SK-N-SH (cell line): ENCODE measurements at regions not wholly inside any gene's neighbourhood (a gene's known extent, or its start where the extent isn't known, plus 50 kb on each side); places are given as distances from the start of the nearest gene placed in this dataset.
"Not testable (repeated sequence)": the region's sequence is repeated elsewhere in the genome, so short reads cannot be mapped to it uniquely, and the experiment has no call there.

ENCODE experiments used
- CTCF ChIA-PET: fragments of 300-600, 350-600 bp; formaldehyde crosslinking; extraction: SDS; loops from one replicate; lab custom pipeline; 2021; lab: Yijun Ruan, JAX
- POLR2A ChIA-PET: fragments of 350-600 bp; sonication (Branson Sonifier 250); formaldehyde crosslinking; extraction: SDS; loops from one replicate; lab custom pipeline; 2020; ENCODE audit warnings: antibody characterized with exemption, inconsistent platforms; lab: Yijun Ruan, JAX
- DNase-seq: peaks from one replicate; pipeline ENCODE4 v3.0.0; 2012
- H2AFZ ChIP-seq: fragments of 200-600 bp; sonication (generic); 2 replicates; pipeline ENCODE4 v1.8.1; 2016; ENCODE audit warnings: antibody characterized with exemption, mild to moderate bottlenecking, low read depth
- H3F3A ChIP-seq: fragments of 200-600 bp; sonication (generic); replicated peaks from 2 replicates; pipeline ENCODE3; 2016; ENCODE audit warnings: antibody characterized with exemption, mild to moderate bottlenecking; ENCODE audit not compliant: insufficient read depth
- H3K27ac ChIP-seq, 2 experiments: fragments of 200-500 bp in 1 of 2; fragments of 200-600 bp in 1 of 2; sonication (Bioruptor generic) in 1 of 2; sonication (generic), shearing (Covaris generic) in 1 of 2; 2 replicates each; pipeline versions ENCODE4 v1.5.1 to v1.6.1; 2014 to 2016; ENCODE audit warnings: low read depth in 2 of 2, inconsistent platforms in 1 of 2, low read length in 1 of 2, mild to moderate bottlenecking in 1 of 2, mixed read lengths in 1 of 2
- H3K27me3 ChIP-seq: fragments of 200-600 bp; sonication (generic), shearing (Covaris generic); 2 replicates; pipeline ENCODE4 v1.6.1; 2016; ENCODE audit warnings: mixed run types; ENCODE audit not compliant: insufficient read depth
- H3K36me3 ChIP-seq, 2 experiments: fragments of 200-500 bp in 1 of 2; fragments of 200-600 bp in 1 of 2; sonication (Bioruptor generic) in 1 of 2; sonication (generic) in 1 of 2; replicated peaks in 1 of 2; 2 replicates each; pipeline versions ENCODE3 to v1.5.1; 2014 to 2016; ENCODE audit warnings: low read length in 1 of 2, mild to moderate bottlenecking in 1 of 2; ENCODE audit not compliant: insufficient read depth in 2 of 2, control insufficient read depth in 1 of 2
- H3K4me1 ChIP-seq, 2 experiments: fragments of 200-500 bp in 1 of 2; fragments of 200-600 bp in 1 of 2; sonication (Bioruptor generic) in 1 of 2; sonication (generic), shearing (Covaris generic) in 1 of 2; 2 replicates each; pipeline versions ENCODE4 v1.5.1 to v1.6.1; 2014 to 2016; ENCODE audit warnings: low read depth in 1 of 2, low read length in 1 of 2, mixed run types in 1 of 2; ENCODE audit not compliant: insufficient read depth in 2 of 2, control insufficient read depth in 1 of 2
- H3K4me2 ChIP-seq: fragments of 200-600 bp; sonication (generic), shearing (Covaris generic); 2 replicates; pipeline ENCODE4 v1.6.1; 2017; ENCODE audit warnings: mixed run types
- H3K4me3 ChIP-seq, 2 experiments: fragments of 200-500 bp in 1 of 2; fragments of 200-600 bp in 1 of 2; sonication (Bioruptor generic) in 1 of 2; sonication (generic), shearing (Covaris generic) in 1 of 2; 2 replicates each; pipeline versions ENCODE4 v1.5.1 to v1.8.1; 2014 to 2016; ENCODE audit warnings: low read depth in 2 of 2, inconsistent platforms in 1 of 2, low read length in 1 of 2, mild to moderate bottlenecking in 1 of 2, mixed read lengths in 1 of 2, moderate library complexity in 1 of 2
- H3K79me2 ChIP-seq: fragments of 200-600 bp; sonication (generic); 2 replicates; pipeline ENCODE4 v1.8.1; 2017; ENCODE audit warnings: mild to moderate bottlenecking; ENCODE audit not compliant: insufficient read depth
- H3K9ac ChIP-seq: fragments of 200-600 bp; sonication (generic); 2 replicates; pipeline ENCODE4 v1.6.1; 2017; ENCODE audit warnings: mixed run types
- H3K9me2 ChIP-seq: fragments of 200-600 bp; sonication (generic); 2 replicates; pipeline ENCODE4 v1.6.1; 2017; ENCODE audit warnings: mixed run types
- H3K9me3 ChIP-seq: fragments of 200-600 bp; sonication (generic); 2 replicates; pipeline ENCODE4 v1.6.1; 2017; ENCODE audit warnings: mixed run types, mild to moderate bottlenecking, moderate library complexity
- H4K20me1 ChIP-seq: fragments of 200-600 bp; sonication (generic); 2 replicates; pipeline ENCODE4 v1.6.1; 2017; ENCODE audit warnings: mild to moderate bottlenecking, mixed run types; ENCODE audit not compliant: insufficient read depth
- CHD2 ChIP-seq: fragments of 150-350 bp; IDR thresholded peaks from 2 replicates; pipeline ENCODE4 v1.6.1; 2018; ENCODE audit warnings: low read length; ENCODE audit not compliant: partially characterized antibody
- ELF1 ChIP-seq: IDR thresholded peaks from 2 replicates; pipeline ENCODE4 v1.4.0; 2012
- EP300 ChIP-seq, 2 experiments: IDR thresholded peaks; 2 replicates each; pipeline versions ENCODE4 v1.4.0 to v1.6.1; 2012; ENCODE audit warnings: borderline replicate concordance in 1 of 2, low read depth in 1 of 2, low read length in 1 of 2
- FOXJ3 ChIP-seq: sonication (generic); formaldehyde crosslinking; IDR thresholded peaks from 2 replicates; pipeline ENCODE4 v1.5.1; 2020; ENCODE audit warnings: mild to moderate bottlenecking, missing genetic modification reagents
- GABPA ChIP-seq: IDR thresholded peaks from 2 replicates; pipeline ENCODE4 v1.4.0; 2012; ENCODE audit warnings: low read depth, mild to moderate bottlenecking
- IRF3 ChIP-seq: fragments of 150-350 bp; IDR thresholded peaks from 2 replicates; pipeline ENCODE4 v1.6.1; 2016; ENCODE audit warnings: mild to moderate bottlenecking, low read depth, low read length
- MAX ChIP-seq: IDR thresholded peaks from 2 replicates; pipeline ENCODE4 v1.4.0; 2012; ENCODE audit warnings: low read depth
- MEF2A ChIP-seq: IDR thresholded peaks from 2 replicates; pipeline ENCODE4 v1.4.0; 2012; ENCODE audit warnings: low read depth, borderline replicate concordance
- NFIC ChIP-seq: IDR thresholded peaks from 2 replicates; pipeline ENCODE4 v1.4.0; 2012; ENCODE audit warnings: borderline replicate concordance
- PBX3 ChIP-seq: IDR thresholded peaks from 2 replicates; pipeline ENCODE4; 2012
- REST ChIP-seq: IDR thresholded peaks from 2 replicates; pipeline ENCODE4 v1.6.1; 2012; ENCODE audit warnings: mild to moderate bottlenecking, low read depth, low read length, moderate library complexity
- RFX5 ChIP-seq: IDR thresholded peaks from 2 replicates; pipeline ENCODE4 v1.6.1; 2012; ENCODE audit warnings: mild to moderate bottlenecking, improper control_type of control experiment, low read length
- SIN3A ChIP-seq: IDR thresholded peaks from 2 replicates; pipeline ENCODE4 v1.6.1; 2012; ENCODE audit warnings: low read depth, mild to moderate bottlenecking, low read length, moderate library complexity, borderline replicate concordance
- USF1 ChIP-seq: IDR thresholded peaks from 2 replicates; pipeline ENCODE4 v1.4.0; 2012; ENCODE audit warnings: low read depth, borderline replicate concordance
- USF2 ChIP-seq: fragments of 150-350 bp; IDR thresholded peaks from 2 replicates; pipeline ENCODE4 v1.6.1; 2017; ENCODE audit warnings: antibody characterized with exemption, low read length, low read depth, borderline replicate concordance
- YY1 ChIP-seq: IDR thresholded peaks from 2 replicates; pipeline ENCODE4 v1.4.0; 2012; ENCODE audit warnings: low read depth, mild to moderate bottlenecking
- ZBTB33 ChIP-seq: IDR thresholded peaks from 2 replicates; pipeline ENCODE4 v1.4.0; 2012; ENCODE audit warnings: low read depth, borderline replicate concordance
- WGBS: methylation state at CpG from one replicate; pipeline ENCODE4 v1.1.6; 2017; ENCODE audit warnings: low lambda C conversion rate; 5-methylcytosine and 5-hydroxymethylcytosine counted together

GRCh38 chr4:34335556-34335955 is 1908.8 kb downstream of the ARAP2 start:
- POLR2A ChIA-PET, H3K9me2 ChIP-seq: not testable (repeated sequence)
- WGBS, result 73% methylated on average over 6 of the region's 22 CpGs

GRCh38 chr4:34362654-34363053 is 1881.7 kb downstream of the ARAP2 start:
- ChIA-PET CTCF (no interaction called here), POLR2A (no interaction called here)
- H3K4me2 ChIP-seq, result no peak overlapping the region
- DNase-seq, result peak; percentile 1
- no peak overlapping the region for H3K27ac ChIP-seq
- H4K20me1 ChIP-seq, result no peaks in the 10 kb centered on the region
- no peaks in the 10 kb centered on the region for H3K36me3 ChIP-seq
- H3K4me1 ChIP-seq, result no peaks in the 10 kb centered on the region
- no peak overlapping the region for H2AFZ ChIP-seq
- H3K27me3 ChIP-seq, result no peaks in the 10 kb centered on the region
- H3K9me3 ChIP-seq, result no peaks in the 10 kb centered on the region
- no peaks in the 10 kb centered on the region for H3K9me2 ChIP-seq
- H3F3A ChIP-seq, result no peaks in the 10 kb centered on the region
- no peaks in the 10 kb centered on the region for H3K79me2 ChIP-seq
- H3K4me3 ChIP-seq, result no peak overlapping the region
- TF ChIP-seq MAX (no peak), GABPA (no peak), CHD2 (no peak), YY1 (no peak), ELF1 (no peak), IRF3 (no peak), NFIC (no peak), RFX5 (no peak), USF1 (no peak), USF2 (no peak), PBX3 (no peak), FOXJ3 (CRISPR knock-in tag) (no peak), SIN3A (no peak), MEF2A (no peak), EP300 (IDR thresholded peaks at IDR 0.05; ENCODE audit: borderline replicate concordance in 1 of 2, low read depth in 1 of 2, low read length in 1 of 2) (no peak), REST (no peak), ZBTB33 (no peak)
- no peak overlapping the region for H3K9ac ChIP-seq

More at GRCh38 chr4:34335556-34335955, 1908.8 kb downstream of the ARAP2 start:
- H3F3A ChIP-seq, H3K27ac ChIP-seq, H3K27me3 ChIP-seq, H3K4me2 ChIP-seq, H3K9me3 ChIP-seq, H3K36me3 ChIP-seq, H4K20me1 ChIP-seq, H3K4me1 ChIP-seq, CTCF ChIA-PET, H3K9ac ChIP-seq, H3K79me2 ChIP-seq, H3K4me3 ChIP-seq, H2AFZ ChIP-seq, DNase-seq: not testable (repeated sequence)
